ENCODE measurements at regions not wholly inside any gene's neighbourhood (a gene's known extent, or its start where the extent isn't known, plus 50 kb on each side); places are given as distances from the start of the nearest gene placed in this dataset.

DNA sequence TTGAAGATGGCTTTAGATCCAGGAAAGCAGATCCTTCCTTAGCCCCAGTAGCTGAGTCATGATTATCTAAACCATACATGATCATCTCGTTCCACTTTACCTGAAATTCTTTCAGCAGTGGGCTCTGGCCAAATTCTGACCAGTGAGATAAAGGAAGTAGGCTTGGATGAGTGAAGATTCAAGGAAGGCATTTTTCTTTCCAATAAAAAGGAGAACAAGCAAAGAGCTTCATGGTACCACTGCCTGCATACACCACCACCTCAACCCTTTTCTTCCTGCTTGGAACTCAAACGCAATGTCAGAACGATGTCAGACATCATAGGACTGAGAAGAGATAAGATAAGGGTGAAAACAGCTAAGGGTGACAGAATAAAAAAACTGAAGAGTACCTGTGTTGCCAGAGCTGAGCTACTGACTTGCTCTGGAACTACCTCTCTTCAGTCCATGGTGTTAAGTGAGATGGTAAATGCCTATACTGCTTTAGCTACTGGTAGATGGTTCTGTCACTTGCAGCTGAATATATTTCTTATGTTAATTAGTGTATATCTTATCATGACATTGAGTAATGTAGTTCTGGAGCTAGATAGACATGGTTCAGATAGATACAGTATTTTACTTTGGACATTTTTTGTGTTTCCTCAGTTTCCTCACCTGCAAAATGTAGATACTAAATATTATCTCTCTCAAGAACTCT lies 58.7 kb upstream of the ACVR1 start:
- no peak for DNase-seq (ENCODE audit: low read depth in 2 of 2)

DNA sequence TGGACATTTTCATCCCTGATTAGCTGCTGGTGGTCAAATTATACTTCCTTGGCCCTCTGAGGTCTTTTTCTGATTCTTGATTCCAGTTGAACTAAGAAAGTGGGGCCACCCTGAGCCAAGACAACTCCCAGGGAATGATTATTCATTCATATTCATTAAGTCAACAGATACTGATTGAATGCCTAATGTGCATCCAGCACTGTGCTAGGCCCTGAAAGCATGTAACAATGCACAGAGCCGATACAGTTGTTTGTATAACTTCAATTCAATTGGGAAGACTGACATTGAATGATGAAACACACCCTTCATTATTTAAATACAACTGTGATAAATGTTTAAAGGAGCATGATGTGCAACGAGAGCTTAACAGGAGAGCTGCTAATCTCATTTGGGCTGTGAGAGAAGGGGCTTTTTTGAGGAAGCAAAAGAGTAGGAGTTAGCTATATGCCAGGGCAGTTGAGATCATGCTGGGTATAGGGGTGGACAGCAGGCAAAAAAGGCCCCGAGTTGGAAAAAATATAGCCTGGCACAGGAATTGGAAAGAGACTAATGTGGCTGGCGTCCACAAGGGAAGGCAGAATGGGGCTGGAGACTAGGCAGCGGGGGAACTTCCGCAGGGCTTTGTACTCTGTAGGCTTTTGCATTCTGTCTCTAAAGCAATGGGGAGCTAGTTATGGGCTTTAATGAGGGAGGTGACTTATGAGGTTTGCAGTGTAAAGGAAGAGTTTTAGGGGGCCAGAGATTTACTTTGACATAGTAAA lies 57.2 kb upstream of the ACVR1 start:
- no peak for DNase-seq (ENCODE audit: low read depth in 2 of 2)

DNA sequence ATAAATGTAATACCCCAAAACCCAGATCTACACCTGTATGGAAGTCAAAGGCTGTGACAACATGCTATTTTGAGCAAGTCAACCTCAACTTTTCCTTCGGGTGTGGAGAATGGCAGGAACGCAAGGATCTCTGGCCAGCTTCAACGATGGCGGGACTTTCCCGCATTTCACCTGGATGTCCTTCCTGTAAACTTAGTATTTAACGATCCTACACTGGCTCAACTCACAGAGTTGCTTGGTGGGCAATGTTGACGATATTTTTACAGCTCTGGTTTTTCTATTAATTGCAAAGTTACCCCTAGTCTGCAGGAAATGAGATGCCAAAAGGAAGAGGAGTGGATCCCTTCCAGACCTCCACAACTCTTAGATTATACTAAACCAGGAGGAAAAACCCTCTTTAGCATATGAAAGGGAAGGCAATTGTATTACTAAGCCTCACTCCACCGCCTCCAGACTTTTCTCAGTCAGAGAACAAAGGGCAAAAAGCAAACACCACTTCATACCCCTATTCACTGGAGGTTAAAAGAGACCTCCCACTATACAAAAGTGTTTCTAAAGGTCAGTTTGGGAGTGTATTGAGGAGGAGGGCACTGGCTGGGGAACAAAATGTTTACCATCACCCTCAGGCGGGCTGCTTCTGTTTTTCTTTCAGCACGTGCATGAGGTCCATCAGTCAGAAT lies 56.5 kb upstream of the ACVR1 start:
- DNase-seq (ENCODE audit: low read depth in 2 of 2) = no peak

DNA sequence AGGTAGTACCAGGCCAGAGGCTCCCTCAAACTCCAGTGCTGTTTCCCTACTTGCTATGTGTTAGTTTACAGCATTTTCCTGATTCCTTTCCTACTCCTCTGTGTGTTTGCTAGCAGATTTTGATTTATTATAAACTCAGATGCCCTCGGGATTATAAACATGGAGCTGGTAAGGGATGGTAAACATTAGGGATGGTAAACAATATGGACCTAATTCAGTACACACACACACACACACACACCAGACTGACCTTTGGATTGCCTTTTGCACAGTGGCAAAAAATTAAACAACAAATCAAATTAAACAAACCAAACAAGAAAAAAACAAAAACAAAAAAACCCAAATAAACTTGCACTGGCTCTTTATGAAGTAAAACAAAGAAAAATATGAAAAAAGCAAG lies 55.4 kb upstream of the ACVR1 start:
- DNase-seq (ENCODE audit: low read depth in 2 of 2) = no peak

DNA sequence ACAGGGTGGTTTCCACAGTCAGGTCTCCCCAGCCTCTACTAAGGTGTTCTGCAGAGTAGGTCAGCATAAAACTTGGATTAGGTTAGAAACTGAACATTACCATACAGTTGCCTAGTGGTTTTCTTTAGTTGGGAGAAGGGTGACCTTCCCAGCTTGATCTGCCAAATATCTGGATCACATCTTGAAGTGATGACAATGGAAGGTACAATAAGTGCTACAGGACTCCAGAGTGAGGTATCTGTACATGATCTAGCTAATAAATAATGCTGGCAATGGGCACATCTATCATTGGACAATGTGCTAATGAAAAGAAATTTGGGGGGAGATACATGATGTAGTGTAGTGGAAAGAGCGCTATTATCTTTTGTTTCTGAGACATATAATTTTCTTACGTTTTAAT lies 54.6 kb upstream of the ACVR1 start:
- no peak for DNase-seq (ENCODE audit: low read depth in 2 of 2)

DNA sequence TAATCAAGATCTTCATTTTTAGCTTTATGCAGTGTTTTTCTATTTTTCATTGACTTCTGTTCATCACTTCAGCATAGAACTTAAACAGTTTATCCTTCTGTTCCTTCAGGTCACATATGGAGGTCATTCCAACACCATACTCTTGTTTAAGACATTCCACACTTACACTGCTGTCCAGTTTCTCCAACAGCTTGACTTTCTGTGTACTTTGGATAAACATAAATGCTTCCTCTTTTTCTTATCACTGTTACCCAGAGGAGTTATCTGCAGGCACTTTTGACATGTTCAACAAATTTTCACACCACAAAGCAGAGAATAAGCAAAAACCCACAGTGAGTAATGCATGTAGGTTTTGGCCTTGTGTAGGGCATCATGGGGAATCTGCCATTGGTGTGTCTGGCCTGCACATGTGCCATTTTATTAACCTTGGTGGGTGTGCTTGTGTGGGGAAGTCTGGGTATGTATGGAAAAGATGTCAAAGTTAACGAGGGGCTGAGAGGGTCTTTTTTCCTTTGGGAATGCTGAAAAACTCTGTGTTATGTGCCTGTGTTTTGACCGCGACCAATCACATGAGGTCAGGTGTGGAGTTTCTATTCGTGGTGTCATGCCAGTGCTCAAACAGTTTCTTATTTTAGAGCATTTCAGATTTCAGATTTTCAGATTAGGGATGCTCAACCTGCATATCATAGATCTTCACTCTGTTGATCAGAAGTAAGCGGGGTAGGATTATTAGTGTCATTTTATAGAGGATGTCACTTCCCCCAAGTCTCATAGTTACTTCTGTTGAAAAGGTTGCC lies 53.9 kb upstream of the ACVR1 start:
- no peak for DNase-seq (ENCODE audit: low read depth in 2 of 2)

DNA sequence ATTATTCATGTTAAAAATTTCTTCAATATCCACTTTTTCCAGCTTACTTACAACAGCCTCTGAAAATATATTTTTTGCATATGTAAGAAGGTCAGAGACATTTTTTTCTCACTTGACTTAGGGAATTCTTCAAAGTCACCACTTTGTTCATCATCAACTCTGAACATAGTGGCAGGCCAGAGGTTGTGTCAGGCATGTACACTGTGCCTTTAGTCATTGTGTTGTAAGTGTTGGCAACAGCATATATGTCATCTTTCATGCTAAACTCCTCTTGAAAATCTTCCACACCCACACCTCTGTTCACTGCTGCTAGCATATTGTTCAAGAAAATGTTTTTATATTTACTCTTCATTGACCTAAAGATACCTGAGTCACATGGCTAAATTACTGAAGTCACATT lies 52.2 kb upstream of the ACVR1 start:
- no peak for DNase-seq (ENCODE audit: low read depth in 2 of 2)

DNA sequence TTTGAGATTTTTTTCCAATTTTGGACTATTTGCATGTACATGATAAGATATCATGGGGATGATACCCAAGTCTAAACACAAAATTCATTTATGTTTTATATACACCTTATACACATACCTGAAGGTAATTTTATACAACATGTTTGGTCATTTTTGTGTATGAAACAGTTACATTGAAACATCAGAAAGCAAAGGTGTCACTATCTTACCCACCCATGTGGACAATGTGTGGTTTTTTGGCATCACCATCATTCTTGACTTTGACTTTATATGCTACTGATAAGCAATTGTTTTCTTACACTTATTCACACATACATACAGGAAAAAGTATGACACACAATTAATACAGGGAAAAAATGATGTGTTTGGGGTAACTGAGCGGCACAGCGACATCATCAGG lies 51.0 kb upstream of the ACVR1 start:
- DNase-seq (ENCODE audit: low read depth in 2 of 2) = no peak

Data from stimulated activated CD4-positive, alpha-beta T cell treated with anti-CD3 and anti-CD28 coated beads, Interleukin-15, amount 100 ng/mL, for 48 hours (primary cell).